Heart left ventricle (tissue), 16 donors: ENCODE measurements at regions not wholly inside any gene's neighbourhood (a gene's known extent, or its start where the extent isn't known, plus 50 kb on each side); places are given as distances from the start of the nearest gene placed in this dataset.

Experiments
- ATAC-seq, 4 donors: fragments of 200-7000 bp; cut with Tn5 transposase; one replicate each; pipeline ENCODE4 v1.9.1; 2020 to 2022; ENCODE audit warnings: moderate library complexity in 4 of 4, mild to moderate bottlenecking in 3 of 4, moderate number of reproducible peaks in 1 of 4
- DNase-seq, 5 donors: peaks; one replicate each; pipeline ENCODE4 v3.0.0-alpha.2; 2020
- H3K27ac ChIP-seq, 12 donors: fragments of 200-600 bp; sonication (generic) in 4 of 12; one replicate each; pipeline versions ENCODE4 v1.5.0 to v1.8.0; 2016 to 2022; ENCODE audit warnings: mild to moderate bottlenecking in 2 of 12
- H3K27me3 ChIP-seq, 9 donors: fragments of 200-600 bp; sonication (generic) in 2 of 9; one replicate each; pipeline versions ENCODE4 v1.5.1 to v1.8.0; 2016 to 2022; ENCODE audit warnings: mild to moderate bottlenecking in 3 of 9
- H3K36me3 ChIP-seq, 9 donors: fragments of 200-600 bp; sonication (generic) in 2 of 9; one replicate each; pipeline versions ENCODE4 v1.5.0 to v1.8.0; 2018 to 2022; ENCODE audit warnings: mild to moderate bottlenecking in 2 of 9
- H3K4me1 ChIP-seq, 12 donors: fragments of 200-600 bp; sonication (generic) in 4 of 12; one replicate each; pipeline versions ENCODE4 v1.5.0 to v1.8.0; 2016 to 2022; ENCODE audit warnings: mild to moderate bottlenecking in 3 of 12
- H3K4me3 ChIP-seq, 12 donors: fragments of 200-600 bp; sonication (generic) in 4 of 12; one replicate each; pipeline versions ENCODE4 v1.5.0 to v1.8.0; 2017 to 2022; ENCODE audit warnings: mild to moderate bottlenecking in 9 of 12, moderate library complexity in 4 of 12
- H3K9me3 ChIP-seq, 12 donors: fragments of 200-600 bp; sonication (generic) in 4 of 12; one replicate each; pipeline versions ENCODE4 v1.5.0 to v1.8.0; 2016 to 2022; ENCODE audit warnings: mild to moderate bottlenecking in 1 of 12
- CTCF ChIP-seq, 12 donors: fragments of 200-600 bp; sonication (generic) in 4 of 12; IDR thresholded peaks; one replicate each; pipeline versions ENCODE4 v1.5.0 to v1.8.0; 2018 to 2022; ENCODE audit warnings: antibody characterized with exemption in 12 of 12, mild to moderate bottlenecking in 5 of 12
- POLR2A ChIP-seq, 2 donors: fragments of 450-650 bp; IDR thresholded peaks; one replicate each; pipeline ENCODE4 v1.6.1; 2017; ENCODE audit warnings: antibody characterized with exemption in 2 of 2, mild to moderate bottlenecking in 2 of 2, moderate library complexity in 2 of 2
- WGBS, 4 donors: extraction: QIAGEN DNeasy Blood & Tissue Kit in 2 of 4; methylation state at CpG; one replicate each; pipeline versions ENCODE4 v1.1.5 to v1.1.7; 2013 to 2018; 5-methylcytosine and 5-hydroxymethylcytosine counted together
- intact Hi-C, 10 donors: fragments of 100-400 bp; cut with DNase I; formaldehyde crosslinking; loops; one replicate each; pipeline versions ENCODE4 v1.11.1 to v1.14.2; 2022
- donor health status: ischemic (EF 13 %, LVEDD 7.1; RV severe dilation, severe dysfunction).
- donor health status: healthy with polysubstance abuse.
- donor health status: DM: no; HTN: yes; CAD: no.
- donor health status: DM: no; HTN: no; CAD: no.
- donor health status: ischemic (EF 25% LVEDD 6.9; RV normal size, moderate dysfunction).
- donor health status: ischemic (EF 25% LVEDD 5.7; RV mildly dilated, moderate dysfunction).
- donor health status: healthy.
- donor health status: DM: yes; HTN: yes; CAD: no.
- donor health status: ischemic (EF 35%, LVEDD 5.7; RV mildly dilated, moderate dysfunction).
- donor health status: nonischemic (EF 11% LVEDD 7.7; RV severe dilation, severe dysfunction).
- donor health status: DM: yes; HTN: yes; CAD: no.
- donor health status: PGD.
- donor health status: ischemic (EF 29% LVEDD 5.4; RV normal size, mild dysfunction).
- donor health status: nonischemic (EF 23%, LVEDD 6.1; RV moderate dilation, normal function).

GRCh38 chr7:114795475-114795874 lies 126.4 kb upstream of the MDFIC start:
- Histone ChIP-seq H3K27me3 (no peaks in the 10 kb centered on the region), H3K4me3 (no peak overlapping the region), H3K27ac (no peak overlapping the region), H3K36me3 (no peaks in the 10 kb centered on the region), H3K9me3 (no peaks in the 10 kb centered on the region), H3K4me1 (peaks cover 0 to 3% (median 0%) of the 10 kb centered on the region in 12 donors)
- intact Hi-C loops: no loop called here
- DNase-seq (no peak), ATAC-seq (no peak)
- TF ChIP-seq POLR2A (IDR thresholded peaks at IDR 0.05): no peak
- TF ChIP-seq CTCF (IDR thresholded peaks at IDR 0.05): no peak
- WGBS, 4 donors: 52 to 64% (median 59%) methylated on average over 2 of the region's 2 CpGs

GRCh38 chr7:114799628-114800028 lies 122.3 kb upstream of the MDFIC start:
- H3K4me3 ChIP-seq: no peak overlapping the region
- intact Hi-C loops: no loop called here
- 63 to 73% (median 64%) methylated on average over 4 of the region's 4 CpGs for WGBS, 4 donors
- no peak for DNase-seq
- H3K36me3 ChIP-seq: no peaks in the 10 kb centered on the region
- H3K27me3 ChIP-seq: no peaks in the 10 kb centered on the region
- H3K27ac ChIP-seq: no peak overlapping the region
- H3K4me1 ChIP-seq: no peaks in the 10 kb centered on the region
- TF ChIP-seq CTCF (IDR thresholded peaks at IDR 0.05): no peak
- TF ChIP-seq POLR2A (IDR thresholded peaks at IDR 0.05): no peak
- no peaks in the 10 kb centered on the region for H3K9me3 ChIP-seq
- ATAC-seq: no peak

- ATAC-seq: no peak
- Histone ChIP-seq H3K27me3 (no peaks in the 10 kb centered on the region), H3K27ac (no peak overlapping the region), H3K4me1 (no peaks in the 10 kb centered on the region), H3K9me3 (no peaks in the 10 kb centered on the region), H3K36me3 (no peaks in the 10 kb centered on the region), H3K4me3 (no peak overlapping the region)
- 80 to 96% (median 87%) methylated on average over 4 of the region's 4 CpGs for WGBS, 4 donors
- DNase-seq: no peak
- intact Hi-C loops: no loop called here
- TF ChIP-seq CTCF (IDR thresholded peaks at IDR 0.05): no peak
- TF ChIP-seq POLR2A (IDR thresholded peaks at IDR 0.05): no peak
Observed at GRCh38 chr7:114802632-114803031, 119.3 kb upstream of the MDFIC start.

- no peaks in the 10 kb centered on the region for H3K27me3 ChIP-seq
- DNase-seq (no peak), ATAC-seq (no peak)
- no peak overlapping the region for H3K27ac ChIP-seq
- no peaks in the 10 kb centered on the region for H3K36me3 ChIP-seq
- no peaks in the 10 kb centered on the region for H3K9me3 ChIP-seq
- no peaks in the 10 kb centered on the region for H3K4me1 ChIP-seq
- intact Hi-C loops: no loop called here
- WGBS, 4 donors: 61 to 73% (median 66%) methylated on average over 2 of the region's 2 CpGs
- no peak for TF ChIP-seq CTCF (IDR thresholded peaks at IDR 0.05)
- no peak for TF ChIP-seq POLR2A (IDR thresholded peaks at IDR 0.05)
- no peak overlapping the region for H3K4me3 ChIP-seq
Observed at GRCh38 chr7:114806590-114807162, 115.2 kb upstream of the MDFIC start.
